HG03575 (cell line): ENCODE measurements at regions not wholly inside any gene's neighbourhood (a gene's known extent, or its start where the extent isn't known, plus 50 kb on each side); places are given as distances from the start of the nearest gene placed in this dataset.
A peak's percentile ranks its signal among the peaks of the same experiment; 100 is the strongest.

Experiments
- ATAC-seq: cut with Tn5 transposase; IDR thresholded peaks from one replicate; pipeline ENCODE4 v1.9.1; 2021; ENCODE audit not compliant: unreplicated experiment, insufficient number of reproducible peaks, low FRiP score; ENCODE audit errors: extremely low read depth

DNA sequence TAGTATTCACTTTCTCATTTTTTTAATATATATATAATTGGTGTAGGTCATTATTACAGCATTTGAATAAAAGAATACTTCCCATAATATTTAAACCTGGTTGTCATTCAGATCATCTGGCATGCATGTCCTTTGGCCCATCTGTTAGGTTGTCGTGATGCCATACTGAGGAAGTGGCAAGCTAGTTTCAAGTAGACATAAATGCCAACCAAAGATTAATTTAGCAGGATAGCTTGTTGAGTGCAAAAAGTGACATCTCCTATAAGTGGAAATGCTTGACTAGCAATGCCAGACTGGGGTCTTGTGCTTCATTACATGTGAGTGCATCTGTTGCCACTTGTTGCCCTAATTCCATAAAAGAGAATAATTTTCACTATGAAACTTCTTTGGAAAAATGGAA, 1044.7 kb downstream of the GRIK2 start:
- ATAC-seq = no peak

DNA sequence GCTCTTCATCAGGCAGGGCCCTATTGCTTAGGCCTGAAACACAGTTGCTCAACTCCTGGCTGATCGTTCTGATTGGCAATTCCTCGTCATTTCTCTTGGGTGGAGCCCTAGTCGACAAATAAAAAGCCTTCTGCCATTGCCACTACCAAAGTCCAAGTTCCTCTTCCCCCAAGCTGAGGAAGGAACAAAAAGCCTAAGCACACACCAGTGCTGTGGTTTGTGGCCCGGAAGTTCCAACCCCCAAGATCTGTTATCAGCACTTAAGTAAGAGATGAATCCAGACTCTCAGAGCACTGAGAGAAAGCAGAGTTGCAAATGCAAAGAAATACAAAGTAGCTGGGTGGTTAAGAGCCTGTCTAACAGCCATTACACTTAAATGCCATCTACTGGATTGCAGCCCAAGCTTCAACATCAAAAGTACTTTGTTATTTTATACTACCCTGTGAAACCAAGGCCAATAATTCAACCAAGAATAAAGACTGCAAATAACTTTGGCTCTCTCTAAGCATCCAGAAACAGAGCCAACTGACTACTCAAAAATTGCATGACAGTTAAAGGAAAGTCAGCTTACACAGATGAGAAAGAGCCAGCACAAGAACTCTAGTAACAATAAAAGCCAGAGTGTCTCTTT, 1024.0 kb downstream of the GRIK2 start:
- no peak for ATAC-seq

DNA sequence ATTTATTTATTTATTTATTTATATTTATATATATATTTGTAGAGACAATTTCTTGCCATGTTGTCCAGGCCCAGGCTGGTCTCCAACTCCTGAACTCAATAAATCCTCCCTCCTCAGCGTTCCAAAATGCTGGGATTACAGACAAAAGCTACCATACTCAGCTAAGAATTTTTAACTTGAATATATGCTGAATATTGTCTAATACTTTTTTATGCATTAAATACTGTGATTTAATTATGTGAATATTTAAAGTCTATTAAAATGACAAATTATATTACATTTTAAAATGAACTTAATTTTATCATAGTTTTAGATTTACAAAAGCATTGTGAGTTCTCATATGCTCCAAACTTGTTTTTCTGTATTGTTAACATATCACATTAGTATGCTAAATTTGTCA, 1022.4 kb downstream of the GRIK2 start:
- no peak for ATAC-seq

DNA sequence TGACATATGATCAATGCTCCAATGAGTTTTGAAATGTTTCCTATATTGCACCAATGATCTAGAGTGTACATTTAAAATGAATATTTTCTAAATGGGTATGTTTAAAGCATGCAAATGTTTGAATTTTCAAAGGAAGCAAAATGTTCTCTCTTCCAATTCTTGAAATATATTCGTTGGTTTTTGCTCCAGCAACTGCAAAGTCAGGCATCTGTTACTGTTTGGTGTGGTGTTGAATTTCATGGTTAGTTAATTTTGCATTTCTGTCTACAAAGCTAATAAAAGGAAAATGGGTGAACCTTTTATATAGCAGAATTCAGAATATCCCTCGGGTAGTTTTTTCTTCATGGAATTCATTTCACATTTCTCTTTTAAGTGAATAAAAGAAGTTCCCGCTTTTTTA, 1018.3 kb downstream of the GRIK2 start:
- ATAC-seq = no peak

DNA sequence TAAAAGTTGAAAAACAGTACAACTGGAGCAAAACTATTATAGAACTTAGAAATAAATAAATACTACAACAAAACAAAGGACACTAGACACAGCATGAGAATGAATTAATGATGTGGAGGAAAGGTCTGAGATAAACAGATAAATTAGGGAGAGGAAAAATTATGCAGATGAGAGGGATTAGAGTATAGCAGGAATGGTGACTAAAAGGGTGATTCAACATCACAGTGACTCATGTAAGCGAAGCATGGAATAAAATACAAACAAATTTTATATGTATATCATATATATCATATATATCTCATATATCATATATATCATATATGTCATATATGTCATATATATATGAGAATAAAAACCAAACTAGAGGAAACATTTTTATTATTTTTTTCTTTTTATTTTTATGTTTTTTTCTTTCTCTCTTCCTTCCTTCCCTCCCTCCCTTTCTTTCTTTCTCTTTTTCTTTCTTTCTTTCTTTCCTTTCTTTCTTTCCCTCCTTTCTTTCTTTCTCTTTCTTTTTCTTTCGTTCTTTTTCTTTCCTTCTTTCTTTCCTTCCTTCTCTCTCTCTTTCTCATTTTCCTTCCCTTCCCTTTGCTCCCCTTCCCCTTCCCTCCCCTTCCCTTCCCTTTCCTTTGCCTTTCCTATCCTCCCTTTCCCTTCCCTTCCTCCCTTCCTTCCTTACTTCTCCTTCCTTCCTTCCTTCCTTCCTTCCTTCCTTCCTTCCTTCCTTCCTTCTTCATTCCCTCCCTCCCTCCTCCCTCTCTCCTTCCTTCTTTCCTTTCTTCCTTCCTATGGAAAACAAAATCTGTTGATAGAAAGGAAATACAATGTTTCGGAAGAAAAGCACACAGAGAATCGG, 1014.6 kb downstream of the GRIK2 start:
- ATAC-seq = no peak

DNA sequence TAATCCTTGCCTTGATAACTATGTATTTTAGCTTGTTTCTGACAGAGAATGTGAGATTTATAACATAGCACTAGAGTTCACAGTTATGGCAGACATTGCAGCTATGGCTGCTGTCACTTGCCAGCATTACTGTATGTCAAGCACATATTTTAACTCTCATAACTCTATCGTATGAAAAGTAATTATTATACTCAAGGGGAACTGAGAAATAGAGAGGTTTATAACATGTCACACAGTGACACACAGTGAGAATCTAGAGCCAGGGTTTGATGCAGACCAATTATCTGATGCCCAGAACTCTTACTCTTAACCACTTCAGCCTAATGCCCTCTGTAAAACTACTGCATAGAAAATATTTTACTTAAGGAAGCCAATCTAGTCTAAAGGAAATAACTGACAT, 1012.4 kb downstream of the GRIK2 start:
- no peak for ATAC-seq

DNA sequence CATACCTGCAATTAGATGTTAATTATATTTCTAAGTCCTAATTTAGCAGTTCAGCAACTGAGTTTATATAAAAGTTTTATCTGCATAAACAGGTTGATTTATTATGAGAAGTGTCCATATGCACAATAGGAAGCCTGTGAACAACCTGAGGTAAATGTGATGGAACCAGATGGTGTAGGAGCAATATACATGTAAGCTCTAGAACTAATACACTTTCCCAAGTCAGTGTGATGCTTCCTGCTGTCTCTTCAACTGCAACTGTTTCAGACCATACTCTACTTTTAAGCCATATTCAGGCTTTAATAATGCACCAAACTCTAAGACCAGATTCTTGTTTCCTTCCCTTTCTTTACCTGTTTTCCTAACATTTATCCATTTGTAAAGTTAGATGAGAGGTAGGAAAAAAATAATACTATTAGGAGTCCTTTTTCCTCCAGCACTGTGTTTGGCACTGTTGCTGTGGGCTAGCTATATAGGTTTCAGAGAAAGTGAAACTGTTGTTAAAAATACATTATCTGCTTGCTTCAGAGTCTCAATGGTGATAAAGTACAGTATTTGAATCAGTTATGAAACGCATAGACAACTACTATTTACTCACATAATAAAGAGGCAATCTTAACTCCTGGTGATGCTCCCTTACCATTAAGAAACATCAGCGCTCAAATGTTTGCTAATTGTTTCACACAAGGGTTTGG, 1009.3 kb downstream of the GRIK2 start:
- peak; percentile 55 for ATAC-seq

DNA sequence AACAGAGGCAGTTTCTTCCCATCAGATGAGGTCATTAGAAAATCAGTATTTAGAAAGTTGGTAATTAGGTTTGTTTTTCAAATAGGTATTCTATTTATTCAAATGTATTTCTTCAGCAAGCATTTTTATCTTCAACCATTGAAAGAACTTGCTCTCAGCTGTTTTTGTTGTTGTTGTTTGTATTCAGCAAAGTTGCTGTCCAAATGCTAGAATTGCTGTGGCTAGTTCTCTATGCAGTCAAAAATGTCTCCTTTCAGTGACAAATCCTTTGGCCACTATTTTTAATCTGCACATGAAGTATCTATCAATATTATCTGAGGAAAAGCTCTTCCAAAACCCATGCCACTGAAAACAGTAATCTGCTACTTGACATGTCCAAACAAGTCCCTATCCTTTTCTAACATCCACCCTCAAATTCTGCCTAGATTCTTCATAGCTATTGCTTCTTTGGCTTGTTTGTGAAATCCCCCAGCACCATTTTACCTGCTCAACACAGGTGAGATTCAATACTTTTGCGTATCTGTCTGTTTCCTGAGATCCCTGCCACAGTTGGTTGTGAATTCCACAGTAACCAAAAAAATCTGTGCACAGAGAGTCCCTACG, 1005.4 kb downstream of the GRIK2 start:
- ATAC-seq = no peak

DNA sequence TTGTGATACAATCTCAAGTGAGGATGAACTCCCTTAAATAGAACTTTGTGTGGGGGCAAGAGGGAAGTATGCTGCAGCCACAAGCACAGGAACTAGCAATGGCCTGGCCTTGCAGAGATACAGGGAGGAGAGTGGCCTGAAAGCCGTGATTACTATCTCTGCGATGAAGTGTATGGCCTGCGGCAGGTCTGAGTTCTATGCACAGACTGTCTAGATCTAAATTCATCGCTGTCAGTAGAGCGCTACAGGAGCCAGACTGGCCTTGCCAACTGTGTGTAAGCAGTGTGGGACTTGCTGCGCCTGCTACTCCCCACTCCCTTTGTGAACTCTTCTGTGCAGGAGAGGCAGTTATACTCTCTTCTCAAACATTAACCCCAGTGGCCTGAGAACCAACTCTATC, 997.0 kb downstream of the GRIK2 start:
- no peak for ATAC-seq

DNA sequence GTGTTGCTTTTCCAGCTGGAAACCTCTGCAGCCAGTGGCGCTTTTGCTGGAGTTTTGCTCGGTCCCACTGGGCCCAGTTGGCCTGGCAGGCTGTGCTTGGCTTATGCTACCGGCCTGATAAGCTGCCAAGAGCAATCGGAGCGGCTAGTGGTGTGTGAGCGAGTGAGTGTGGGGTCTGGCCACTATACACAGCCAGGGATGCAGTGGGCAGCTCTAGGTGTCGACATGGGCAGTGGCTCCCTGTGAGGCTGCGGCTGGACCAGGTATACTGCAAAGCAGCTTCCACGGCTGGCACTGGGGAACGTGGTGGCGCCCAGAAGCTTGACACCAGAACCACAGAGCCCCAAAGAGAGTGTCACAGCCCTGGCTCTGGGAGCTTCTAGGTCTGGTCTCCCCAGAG, 996.5 kb downstream of the GRIK2 start:
- no peak for ATAC-seq

DNA sequence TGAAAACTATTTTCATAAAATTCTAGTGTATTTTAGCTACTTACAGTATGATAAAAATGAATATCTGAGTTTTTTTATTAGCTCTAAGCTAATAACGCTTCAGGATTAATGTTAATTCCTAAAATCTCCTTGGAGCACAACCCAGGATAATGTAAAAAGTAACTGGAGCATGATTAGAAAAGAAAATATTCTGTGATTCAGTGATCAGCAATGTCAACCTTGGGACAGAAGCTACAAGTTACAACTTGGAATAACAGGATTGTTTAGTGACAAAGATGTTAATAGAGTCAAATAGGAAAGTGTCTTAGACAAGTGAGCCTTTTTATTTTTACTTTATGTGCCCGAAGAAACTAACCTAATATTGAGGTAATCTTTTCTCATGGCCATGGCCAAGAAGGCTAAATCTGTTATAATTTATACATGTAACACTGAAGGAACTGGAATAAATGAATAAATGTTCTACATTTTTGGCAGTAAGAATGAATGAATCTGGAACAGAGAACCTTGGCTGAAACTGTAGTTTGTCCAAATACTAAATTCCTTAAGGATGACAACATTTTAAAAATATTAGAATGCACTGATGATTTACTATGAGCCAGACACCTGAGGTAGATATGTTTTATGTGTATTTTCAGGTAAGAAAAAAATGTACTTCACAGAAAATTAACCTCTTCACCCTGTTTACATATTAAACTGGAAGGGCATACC, 994.0 kb downstream of the GRIK2 start:
- ATAC-seq = no peak

DNA sequence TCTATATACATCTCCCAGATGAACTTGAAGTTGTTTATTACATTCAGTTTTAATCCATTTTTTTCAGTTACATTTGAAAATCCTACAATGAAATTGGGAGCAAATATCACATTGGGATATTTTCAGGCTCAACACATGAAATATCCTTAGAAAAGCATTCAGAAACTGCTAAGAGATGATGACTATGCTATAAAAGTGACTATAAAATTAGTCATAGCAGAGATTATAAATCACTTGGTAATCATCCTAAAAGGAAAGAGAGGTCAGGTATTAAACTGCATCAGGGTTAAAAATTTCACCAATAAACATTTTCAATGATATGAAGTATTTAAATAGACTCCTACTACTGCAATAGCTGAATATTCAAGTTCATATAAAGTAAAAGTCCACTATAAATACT, 987.7 kb downstream of the GRIK2 start:
- no peak for ATAC-seq

DNA sequence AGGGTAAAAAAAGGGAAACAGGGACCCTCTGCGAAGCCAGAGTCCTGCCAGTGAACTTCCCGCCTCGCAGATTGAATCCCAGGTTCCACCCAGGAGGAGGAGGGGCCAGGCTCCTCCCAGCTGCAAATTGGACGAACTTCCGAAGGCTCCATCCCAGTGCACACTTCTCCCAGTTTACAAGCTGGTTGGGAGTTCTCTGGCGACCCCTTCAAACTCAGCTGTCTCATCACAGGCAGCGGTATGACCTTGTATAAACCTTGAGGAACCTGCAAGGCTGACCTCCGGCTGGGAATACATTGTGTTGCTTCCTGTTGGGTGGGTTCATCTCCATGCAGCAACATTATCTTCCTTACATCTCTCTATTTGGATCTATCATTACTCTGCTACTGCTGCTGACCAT, 962.7 kb downstream of the GRIK2 start:
- ATAC-seq = no peak

DNA sequence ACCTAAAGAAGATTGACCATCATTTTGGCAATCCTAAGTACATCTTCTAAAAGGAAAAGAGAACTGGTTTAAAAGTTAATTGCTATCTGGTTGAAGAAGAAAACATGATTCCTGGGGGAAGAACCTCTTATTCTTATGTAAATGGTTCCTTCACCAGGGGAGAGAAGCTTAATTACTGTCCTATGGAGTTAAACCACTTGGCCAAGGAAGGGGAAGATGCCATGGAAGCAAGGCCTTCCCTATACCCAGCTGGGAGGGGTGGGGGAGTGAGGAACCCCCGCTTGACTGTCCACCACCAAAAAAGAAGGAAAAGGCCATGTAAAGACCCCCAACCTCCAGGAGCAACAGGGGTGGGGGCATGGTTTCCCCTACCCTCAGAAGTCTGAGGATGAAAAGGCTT, 962.1 kb downstream of the GRIK2 start:
- ATAC-seq = no peak

DNA sequence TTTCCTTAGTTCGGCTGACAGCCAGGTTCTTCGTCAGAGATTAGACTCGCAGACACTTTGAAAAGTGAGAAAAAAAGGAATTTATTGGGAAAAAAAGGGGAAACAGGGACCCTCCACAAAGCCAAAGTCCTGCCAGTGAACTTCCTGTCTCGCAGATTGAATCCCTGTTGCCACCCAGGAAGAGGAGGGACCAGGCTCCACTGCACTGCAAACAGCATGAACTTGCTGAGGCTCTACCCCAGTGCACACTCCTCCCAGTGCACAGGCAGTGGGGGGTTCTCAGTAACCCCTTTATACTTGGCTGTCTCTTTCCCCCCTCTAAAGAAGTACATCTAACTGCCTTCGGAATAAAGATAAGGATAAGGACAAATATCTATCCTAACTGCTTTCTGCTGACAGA, 959.0 kb downstream of the GRIK2 start:
- ATAC-seq = no peak

DNA sequence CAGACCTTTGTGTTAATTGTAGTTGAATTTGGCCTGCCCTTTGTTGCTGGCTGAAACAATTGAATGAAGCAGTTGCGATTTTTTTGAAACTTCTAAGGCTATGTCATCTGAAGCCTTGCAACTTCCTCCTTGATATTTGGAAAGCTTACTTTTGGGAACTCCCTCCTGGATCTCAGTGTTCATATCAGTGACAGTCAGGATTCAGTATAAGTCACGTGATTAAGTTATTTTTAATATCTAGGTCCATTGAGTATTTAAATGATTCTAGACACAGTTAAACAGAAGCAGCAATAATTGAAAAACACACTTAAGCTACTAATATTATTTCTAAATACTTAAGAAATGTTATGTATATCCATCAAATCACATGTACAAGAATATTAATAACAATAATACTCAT, 951.3 kb downstream of the GRIK2 start:
- no peak for ATAC-seq

DNA sequence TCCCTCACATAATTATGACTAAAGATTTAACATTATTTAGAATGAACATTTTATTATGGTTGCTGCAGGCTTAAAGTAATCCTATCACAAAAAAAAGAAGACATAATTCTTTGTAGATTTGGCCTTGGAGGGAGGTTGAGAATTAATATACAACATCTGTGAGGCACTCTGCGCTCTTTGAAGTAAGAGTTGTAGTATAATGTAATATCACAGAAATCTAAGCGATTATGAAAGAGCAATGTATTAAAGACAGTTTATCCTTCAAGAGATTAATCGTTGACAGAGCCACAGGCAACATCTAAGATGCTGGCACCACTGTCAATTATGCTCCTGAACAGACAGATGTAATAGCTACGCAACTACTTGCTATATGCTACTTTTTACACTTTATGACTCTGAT, 946.8 kb downstream of the GRIK2 start:
- ATAC-seq = no peak

DNA sequence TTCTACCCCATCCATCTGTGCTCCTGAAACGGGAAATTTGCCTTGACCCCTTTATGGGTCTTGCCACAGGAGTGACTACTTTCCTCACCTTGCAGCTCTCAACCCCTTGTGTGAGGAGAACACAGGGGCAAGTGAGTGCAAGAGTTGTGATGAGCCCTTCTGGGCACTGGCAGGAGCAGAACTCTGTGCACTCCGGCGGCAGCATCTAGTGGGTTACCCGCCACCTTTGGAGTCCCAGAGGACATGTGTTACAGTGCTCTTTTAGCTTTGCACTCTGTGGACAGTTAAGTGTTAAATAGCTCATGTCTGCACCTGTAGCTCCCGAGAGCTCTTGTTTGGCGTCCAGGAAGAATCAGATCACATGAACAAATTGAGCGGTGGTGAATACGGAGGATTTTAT, 940.2 kb downstream of the GRIK2 start:
- no peak for ATAC-seq

DNA sequence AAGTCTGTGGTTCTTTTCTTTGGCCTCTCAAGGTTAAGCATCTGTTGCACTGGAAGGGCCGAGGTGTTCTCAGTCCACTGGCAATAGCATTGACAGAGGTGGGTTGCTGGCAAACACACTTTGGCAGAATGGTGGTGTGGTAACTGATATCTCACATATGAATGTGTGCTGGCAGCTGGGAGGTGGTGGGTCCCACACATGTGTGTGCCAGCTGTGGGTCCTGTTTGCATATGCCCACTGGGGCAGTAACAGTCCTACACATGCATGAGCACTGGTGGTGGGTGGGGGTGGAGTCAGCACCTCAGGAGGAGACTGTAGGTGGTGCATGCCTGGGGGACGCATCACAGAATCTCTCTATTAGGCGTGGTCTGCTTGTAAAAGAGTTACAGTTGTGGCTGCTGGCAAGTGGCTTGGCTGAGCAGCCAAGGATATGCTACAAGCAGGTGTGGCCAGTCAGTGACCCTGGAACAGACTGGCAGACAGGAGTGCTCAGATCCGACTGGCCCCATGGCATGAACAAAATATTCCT, 934.3 kb downstream of the GRIK2 start:
- ATAC-seq = no peak
